ENCODE measurements at regions not wholly inside any gene's neighbourhood (a gene's known extent, or its start where the extent isn't known, plus 50 kb on each side); places are given as distances from the start of the nearest gene placed in this dataset.
"Not testable (repeated sequence)": the region's sequence is repeated elsewhere in the genome, so short reads cannot be mapped to it uniquely, and the experiment has no call there.

- no peak for DNase-seq (ENCODE audit: low read depth in 1 of 2, low spot score in 1 of 2)
- TF ChIP-seq CTCF (IDR thresholded peaks at IDR 0.05; ENCODE audit: insufficient read depth, low read length), result no peak
- TF ChIP-seq POLR2AphosphoS5 (IDR thresholded peaks at IDR 0.05; ENCODE audit: low read depth), result no peak
- no peak for TF ChIP-seq SPI1 (IDR thresholded peaks at IDR 0.05; ENCODE audit: borderline replicate concordance, low read depth)
- no peak for TF ChIP-seq GABPA (IDR thresholded peaks at IDR 0.05; ENCODE audit: low read depth)
- no peak for TF ChIP-seq REST (IDR thresholded peaks at IDR 0.05; ENCODE audit: insufficient replicate concordance, low read depth)
- Histone ChIP-seq H3K27ac (replicated peaks) (no peak overlapping the region), H3K4me3 (replicated peaks; ENCODE audit: insufficient read depth, low read length) (no peak overlapping the region), H3K27me3 (ENCODE audit: insufficient read depth, poor library complexity, severe bottlenecking) (no peaks in the 10 kb centered on the region)
Observed at GRCh38 chr20:40019510-40019909, 669.5 kb downstream of the MAFB start.

GRCh38 chr20:40017765-40018164 lies 671.3 kb downstream of the MAFB start:
- DNase-seq (ENCODE audit: low read depth in 1 of 2, low spot score in 1 of 2), result no peak
- Histone ChIP-seq H3K27me3 (ENCODE audit: insufficient read depth, poor library complexity, severe bottlenecking) (no peaks in the 10 kb centered on the region), H3K4me3 (replicated peaks; ENCODE audit: insufficient read depth, low read length) (no peak overlapping the region), H3K27ac (replicated peaks) (no peak overlapping the region)
- TF ChIP-seq POLR2AphosphoS5 (IDR thresholded peaks at IDR 0.05; ENCODE audit: low read depth) (no peak), REST (IDR thresholded peaks at IDR 0.05; ENCODE audit: insufficient replicate concordance, low read depth) (no peak), CTCF (IDR thresholded peaks at IDR 0.05; ENCODE audit: insufficient read depth, low read length) (no peak), SPI1 (IDR thresholded peaks at IDR 0.05; ENCODE audit: borderline replicate concordance, low read depth) (no peak), GABPA (IDR thresholded peaks at IDR 0.05; ENCODE audit: low read depth) (no peak)

GRCh38 chr20:40016890-40017289 lies 672.1 kb downstream of the MAFB start:
- Histone ChIP-seq H3K4me3 (replicated peaks; ENCODE audit: insufficient read depth, low read length) (no peak overlapping the region), H3K27me3 (ENCODE audit: insufficient read depth, poor library complexity, severe bottlenecking) (no peaks in the 10 kb centered on the region), H3K27ac (replicated peaks) (no peak overlapping the region)
- DNase-seq (ENCODE audit: low read depth in 1 of 2, low spot score in 1 of 2), result no peak
- TF ChIP-seq GABPA (IDR thresholded peaks at IDR 0.05; ENCODE audit: low read depth), result no peak

GRCh38 chr20:40016392-40016791 lies 672.6 kb downstream of the MAFB start:
- Histone ChIP-seq H3K4me3 (replicated peaks; ENCODE audit: insufficient read depth, low read length) (no peak overlapping the region), H3K27ac (replicated peaks) (no peak overlapping the region), H3K27me3 (ENCODE audit: insufficient read depth, poor library complexity, severe bottlenecking) (no peaks in the 10 kb centered on the region)
- DNase-seq (ENCODE audit: low read depth in 1 of 2, low spot score in 1 of 2), result no peak
- TF ChIP-seq REST (IDR thresholded peaks at IDR 0.05; ENCODE audit: insufficient replicate concordance, low read depth) (no peak), SPI1 (IDR thresholded peaks at IDR 0.05; ENCODE audit: borderline replicate concordance, low read depth) (no peak), GABPA (IDR thresholded peaks at IDR 0.05; ENCODE audit: low read depth) (no peak), CTCF (IDR thresholded peaks at IDR 0.05; ENCODE audit: insufficient read depth, low read length) (no peak), POLR2AphosphoS5 (IDR thresholded peaks at IDR 0.05; ENCODE audit: low read depth) (no peak)

GRCh38 chr20:40012026-40012425 lies 677.0 kb downstream of the MAFB start:
- H3K4me3 ChIP-seq (replicated peaks; ENCODE audit: insufficient read depth, low read length); H3K27me3 ChIP-seq (ENCODE audit: insufficient read depth, poor library complexity, severe bottlenecking); DNase-seq (ENCODE audit: low read depth in 1 of 2, low spot score in 1 of 2); H3K27ac ChIP-seq (replicated peaks): not testable (repeated sequence)
